ENCODE measurements at regions not wholly inside any gene's neighbourhood (a gene's known extent, or its start where the extent isn't known, plus 50 kb on each side); places are given as distances from the start of the nearest gene placed in this dataset.
"Not testable (repeated sequence)": the region's sequence is repeated elsewhere in the genome, so short reads cannot be mapped to it uniquely, and the experiment has no call there.

- DNase-seq, result no peak
Observed at GRCh38 chr4:59517007-59517406, 1683.1 kb upstream of the ADGRL3 start.

GRCh38 chr4:59518005-59518823, 1681.9 kb upstream of the ADGRL3 start:
- no peak for DNase-seq

GRCh38 chr4:59525885-59526284, 1674.2 kb upstream of the ADGRL3 start:
- no peak for DNase-seq

- no peak for DNase-seq
Observed at GRCh38 chr4:59535541-59535940, 1664.6 kb upstream of the ADGRL3 start.

GRCh38 chr4:59536428-59536827, 1663.7 kb upstream of the ADGRL3 start:
- DNase-seq, result no peak

- DNase-seq, result no peak
Observed at GRCh38 chr4:59537246-59537886, 1662.8 kb upstream of the ADGRL3 start.

- DNase-seq, result no peak
Observed at GRCh38 chr4:59539401-59539800, 1660.7 kb upstream of the ADGRL3 start.

- DNase-seq, result no peak
Observed at GRCh38 chr4:59540311-59540710, 1659.8 kb upstream of the ADGRL3 start.

- DNase-seq, result no peak
Observed at GRCh38 chr4:59553063-59553720, 1646.9 kb upstream of the ADGRL3 start.

- no peak for DNase-seq
Observed at GRCh38 chr4:59553721-59554091, 1646.4 kb upstream of the ADGRL3 start.

GRCh38 chr4:59556191-59556590, 1643.9 kb upstream of the ADGRL3 start:
- DNase-seq, result not testable (repeated sequence)

- not testable (repeated sequence) for DNase-seq
Observed at GRCh38 chr4:59560141-59560648, 1639.9 kb upstream of the ADGRL3 start.

GRCh38 chr4:59565836-59566235, 1634.3 kb upstream of the ADGRL3 start:
- DNase-seq, result no peak

- DNase-seq, result no peak
Observed at GRCh38 chr4:59570860-59571476, 1629.2 kb upstream of the ADGRL3 start.

GRCh38 chr4:59571805-59572430, 1628.2 kb upstream of the ADGRL3 start:
- no peak for DNase-seq

- DNase-seq, result no peak
Observed at GRCh38 chr4:59583845-59584568, 1616.1 kb upstream of the ADGRL3 start.

GRCh38 chr4:59597536-59598329, 1602.4 kb upstream of the ADGRL3 start:
- no peak for DNase-seq

- no peak for DNase-seq
Observed at GRCh38 chr4:59598330-59598618, 1601.9 kb upstream of the ADGRL3 start.

GRCh38 chr4:59608466-59608865, 1591.7 kb upstream of the ADGRL3 start:
- no peak for DNase-seq

- DNase-seq, result no peak
Observed at GRCh38 chr4:59612235-59612634, 1587.9 kb upstream of the ADGRL3 start.

- DNase-seq, result no peak
Observed at GRCh38 chr4:59615316-59615715, 1584.8 kb upstream of the ADGRL3 start.

GRCh38 chr4:59629348-59629747, 1570.8 kb upstream of the ADGRL3 start:
- no peak for DNase-seq

Data from stimulated activated CD4-positive, alpha-beta T cell treated with anti-CD3 and anti-CD28 coated beads, Interleukin-12 subunit alpha, Interleukin-12 subunit beta, amount 100 ng/mL, for 4 hours (primary cell).